NCI-H2029 (cell line): ENCODE measurements at regions not wholly inside any gene's neighbourhood (a gene's known extent, or its start where the extent isn't known, plus 50 kb on each side); places are given as distances from the start of the nearest gene placed in this dataset.

Experiments used
- DNase-seq: peaks from one replicate; lab custom pipeline; 2025; lab: John Stamatoyannopoulos, UW

- no peak for DNase-seq
These were observed 291.4 kb downstream of the TLE4 start for GRCh38 chr9:79862921-79863890.

GRCh38 chr9:79858508-79858907 lies 286.7 kb downstream of the TLE4 start:
- DNase-seq = peak; percentile 50

GRCh38 chr9:79857188-79857587 lies 285.4 kb downstream of the TLE4 start:
- DNase-seq = no peak

- no peak for DNase-seq
These were observed 275.3 kb downstream of the TLE4 start for GRCh38 chr9:79847074-79847473.

GRCh38 chr9:79829566-79830302 lies 258.0 kb downstream of the TLE4 start:
- no peak for DNase-seq

- DNase-seq = no peak
These were observed 252.5 kb downstream of the TLE4 start for GRCh38 chr9:79824265-79824664.

GRCh38 chr9:79817438-79818004 lies 245.8 kb downstream of the TLE4 start:
- no peak for DNase-seq

- DNase-seq = no peak
These were observed 241.5 kb downstream of the TLE4 start for GRCh38 chr9:79813258-79813638.

GRCh38 chr9:79812507-79813257 lies 240.9 kb downstream of the TLE4 start:
- DNase-seq = no peak

GRCh38 chr9:79812099-79812498 lies 240.3 kb downstream of the TLE4 start:
- no peak for DNase-seq

GRCh38 chr9:79809931-79810330 lies 238.2 kb downstream of the TLE4 start:
- DNase-seq = no peak

- no peak for DNase-seq
These were observed 237.6 kb downstream of the TLE4 start for GRCh38 chr9:79809316-79809876.

- no peak for DNase-seq
These were observed 236.2 kb downstream of the TLE4 start for GRCh38 chr9:79807971-79808370.

- DNase-seq = no peak
These were observed 234.3 kb downstream of the TLE4 start for GRCh38 chr9:79806086-79806485.

- DNase-seq = no peak
These were observed 229.7 kb downstream of the TLE4 start for GRCh38 chr9:79801459-79801858.

- DNase-seq = no peak
These were observed 228.8 kb downstream of the TLE4 start for GRCh38 chr9:79800578-79800977.

- peak; percentile 88 for DNase-seq
These were observed 228.0 kb downstream of the TLE4 start for GRCh38 chr9:79799691-79800335.

- peak; percentile 41 for DNase-seq
These were observed 226.7 kb downstream of the TLE4 start for GRCh38 chr9:79798450-79798849.

- no peak for DNase-seq
These were observed 224.6 kb downstream of the TLE4 start for GRCh38 chr9:79796411-79796810.

GRCh38 chr9:79788662-79789061 lies 216.9 kb downstream of the TLE4 start:
- no peak for DNase-seq

GRCh38 chr9:79781263-79781662 lies 209.5 kb downstream of the TLE4 start:
- no peak for DNase-seq
